ENCODE measurements at regions not wholly inside any gene's neighbourhood (a gene's known extent, or its start where the extent isn't known, plus 50 kb on each side); places are given as distances from the start of the nearest gene placed in this dataset.

DNA sequence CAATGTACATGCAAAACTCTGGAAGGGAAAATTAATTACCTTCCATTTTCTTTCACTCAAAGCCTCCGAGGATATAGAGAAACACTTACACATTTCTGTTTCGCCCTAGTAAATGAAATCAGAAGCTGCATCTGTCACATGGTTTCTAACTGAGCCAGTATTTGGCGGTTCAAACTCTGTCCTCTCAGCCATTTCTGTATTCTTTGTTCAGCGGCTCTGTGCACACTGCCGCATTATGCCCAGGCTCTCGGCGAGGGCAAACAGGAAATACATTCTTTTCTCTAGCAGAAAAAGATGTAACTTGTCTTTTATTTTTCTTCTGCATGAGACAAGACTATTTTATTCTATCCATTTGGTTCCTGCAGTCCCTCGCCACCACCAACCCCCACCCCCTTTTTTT lies 71.4 kb upstream of the GPM6B start:
- Histone ChIP-seq H3K9me3 (ENCODE audit: low read length) (no peaks in the 10 kb centered on the region), H4K20me1 (ENCODE audit: insufficient read depth, low read length) (no peaks in the 10 kb centered on the region), H3K27me3 (ENCODE audit: control insufficient read depth in 1 of 2, insufficient read depth in 2 of 2, low read length in 2 of 2) (peaks cover 0 to 3% of the 10 kb centered on the region in 2 experiments; a peak in 1 of 5 replicates), H3K4me3 (replicated peaks in 1 of 3; ENCODE audit: insufficient read depth in 1 of 3, low read depth in 2 of 3, low read length in 3 of 3) (no peak overlapping the region), H3K36me3 (replicated peaks in 1 of 2; ENCODE audit: control insufficient read depth in 1 of 2, insufficient read depth in 2 of 2, low read length in 2 of 2) (no peaks in the 10 kb centered on the region), H3K4me2 (ENCODE audit: low read depth, low read length) (no peak overlapping the region), H3K79me2 (ENCODE audit: insufficient read depth, low read length) (no peaks in the 10 kb centered on the region), H3K27ac (ENCODE audit: extremely low read length, insufficient read depth, low read length) (no peak overlapping the region), H3K4me1 (ENCODE audit: insufficient read depth, low read length) (no peaks in the 10 kb centered on the region), H2AFZ (ENCODE audit: low read length) (no peak overlapping the region), H3K9ac (ENCODE audit: insufficient read depth, low read depth, low read length) (no peak overlapping the region)
- DNase-seq (ENCODE audit: low spot score) (no peak), ATAC-seq (no peak), FAIRE-seq (no peak)
- TF ChIP-seq STAT5B (CRISPR knock-in tag; IDR thresholded peaks at IDR 0.05) (no peak), ZNF672 (CRISPR knock-in tag; IDR thresholded peaks at IDR 0.05) (no peak), TAF1 (CRISPR knock-in tag; IDR thresholded peaks at IDR 0.05) (no peak), RARG (CRISPR knock-in tag; IDR thresholded peaks at IDR 0.05; ENCODE audit: low read depth) (no peak), ISX (CRISPR knock-in tag; conservative IDR thresholded peaks at IDR 0.05) (no peak), ARID2 (CRISPR knock-in tag; IDR thresholded peaks at IDR 0.05; ENCODE audit: borderline replicate concordance) (no peak), POLR2A (IDR thresholded peaks at IDR 0.05; ENCODE audit: insufficient read depth in 1 of 2, low read depth in 2 of 2, low read length in 2 of 2) (no peak), MAFK (conservative IDR thresholded peaks at IDR 0.05 in 1 of 2, IDR thresholded peaks at IDR 0.05 in 1 of 2; ENCODE audit: low read length in 2 of 2) (no peak), ZNF383 (CRISPR knock-in tag; IDR thresholded peaks at IDR 0.05; ENCODE audit: borderline replicate concordance) (no peak), PRMT3 (CRISPR knock-in tag; IDR thresholded peaks at IDR 0.05; ENCODE audit: borderline replicate concordance, low read depth) (no peak), FLYWCH1 (CRISPR knock-in tag; IDR thresholded peaks at IDR 0.05) (no peak)
- TF ChIP-seq, protein P1, sequence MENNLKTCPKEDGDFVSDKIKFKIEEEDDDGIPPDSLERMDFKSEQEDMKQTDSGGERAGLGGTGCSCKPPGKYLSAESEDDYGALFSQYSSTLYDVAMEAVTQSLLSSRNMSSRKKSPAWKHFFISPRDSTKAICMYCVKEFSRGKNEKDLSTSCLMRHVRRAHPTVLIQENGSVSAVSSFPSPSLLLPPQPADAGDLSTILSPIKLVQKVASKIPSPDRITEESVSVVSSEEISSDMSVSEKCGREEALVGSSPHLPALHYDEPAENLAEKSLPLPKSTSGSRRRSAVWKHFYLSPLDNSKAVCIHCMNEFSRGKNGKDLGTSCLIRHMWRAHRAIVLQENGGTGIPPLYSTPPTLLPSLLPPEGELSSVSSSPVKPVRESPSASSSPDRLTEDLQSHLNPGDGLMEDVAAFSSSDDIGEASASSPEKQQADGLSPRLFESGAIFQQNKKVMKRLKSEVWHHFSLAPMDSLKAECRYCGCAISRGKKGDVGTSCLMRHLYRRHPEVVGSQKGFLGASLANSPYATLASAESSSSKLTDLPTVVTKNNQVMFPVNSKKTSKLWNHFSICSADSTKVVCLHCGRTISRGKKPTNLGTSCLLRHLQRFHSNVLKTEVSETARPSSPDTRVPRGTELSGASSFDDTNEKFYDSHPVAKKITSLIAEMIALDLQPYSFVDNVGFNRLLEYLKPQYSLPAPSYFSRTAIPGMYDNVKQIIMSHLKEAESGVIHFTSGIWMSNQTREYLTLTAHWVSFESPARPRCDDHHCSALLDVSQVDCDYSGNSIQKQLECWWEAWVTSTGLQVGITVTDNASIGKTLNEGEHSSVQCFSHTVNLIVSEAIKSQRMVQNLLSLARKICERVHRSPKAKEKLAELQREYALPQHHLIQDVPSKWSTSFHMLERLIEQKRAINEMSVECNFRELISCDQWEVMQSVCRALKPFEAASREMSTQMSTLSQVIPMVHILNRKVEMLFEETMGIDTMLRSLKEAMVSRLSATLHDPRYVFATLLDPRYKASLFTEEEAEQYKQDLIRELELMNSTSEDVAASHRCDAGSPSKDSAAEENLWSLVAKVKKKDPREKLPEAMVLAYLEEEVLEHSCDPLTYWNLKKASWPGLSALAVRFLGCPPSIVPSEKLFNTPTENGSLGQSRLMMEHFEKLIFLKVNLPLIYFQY (CRISPR knock-in tag; IDR thresholded peaks at IDR 0.05; ENCODE audit: borderline replicate concordance), result no peak
- TF ChIP-seq, protein P2, sequence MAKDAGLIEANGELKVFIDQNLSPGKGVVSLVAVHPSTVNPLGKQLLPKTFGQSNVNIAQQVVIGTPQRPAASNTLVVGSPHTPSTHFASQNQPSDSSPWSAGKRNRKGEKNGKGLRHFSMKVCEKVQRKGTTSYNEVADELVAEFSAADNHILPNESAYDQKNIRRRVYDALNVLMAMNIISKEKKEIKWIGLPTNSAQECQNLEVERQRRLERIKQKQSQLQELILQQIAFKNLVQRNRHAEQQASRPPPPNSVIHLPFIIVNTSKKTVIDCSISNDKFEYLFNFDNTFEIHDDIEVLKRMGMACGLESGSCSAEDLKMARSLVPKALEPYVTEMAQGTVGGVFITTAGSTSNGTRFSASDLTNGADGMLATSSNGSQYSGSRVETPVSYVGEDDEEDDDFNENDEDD (CRISPR knock-in tag; IDR thresholded peaks at IDR 0.05; ENCODE audit: borderline replicate concordance), result no peak
- ChIA-PET CTCF (ENCODE audit: low intra/inter-chr PET ratio, low total read pairs) (no interaction called here), POLR2A (no interaction called here)
- no TSS peak for BruUV-seq (replicated peaks)
- WGBS (ENCODE audit: low lambda C conversion rate), result 12% methylated on average over 7 of the region's 8 CpGs
- intact Hi-C loops (cut with micrococcal nuclease; ENCODE audit: unreplicated experiment) (no loop called here), in situ Hi-C loops (cut with HindIII; ENCODE audit: extremely low pct_ligation_motif_present, low pct_unique_long_range_greater_than_20kb) (no loop called here)

Measured in HepG2 (cell line).